BE2C (cell line): ENCODE measurements at regions not wholly inside any gene's neighbourhood (a gene's known extent, or its start where the extent isn't known, plus 50 kb on each side); places are given as distances from the start of the nearest gene placed in this dataset.

Experiments
- DNase-seq: peaks from one replicate; pipeline ENCODE4 v3.0.0-alpha.2; 2020
- H3K27me3 ChIP-seq: fragments of 250-450 bp; sonication (Bioruptor Pico); 2 replicates; pipeline ENCODE4 v1.5.1; 2020; ENCODE audit warnings: mild to moderate bottlenecking
- H3K36me3 ChIP-seq: fragments of 250-450 bp; sonication (Bioruptor Pico); 2 replicates; pipeline ENCODE4 v1.5.1; 2020; ENCODE audit warnings: mild to moderate bottlenecking
- H3K4me1 ChIP-seq: fragments of 250-450 bp; sonication (Bioruptor Pico); 2 replicates; pipeline ENCODE4 v1.5.1; 2020
- H3K4me3 ChIP-seq: 2 replicates; pipeline ENCODE4 v1.5.1; 2011; ENCODE audit warnings: low read depth, low read length
- H3K9me3 ChIP-seq: fragments of 250-450 bp; sonication (Bioruptor Pico); 2 replicates; pipeline ENCODE4 v1.5.1; 2020
- CTCF ChIP-seq: IDR thresholded peaks from 2 replicates; pipeline ENCODE4 v1.5.1; 2012; ENCODE audit warnings: mild to moderate bottlenecking, low read depth, low read length

GRCh38 chr16:76190057-76190456 is 87.1 kb upstream of the CNTNAP4 start:
- Histone ChIP-seq H3K9me3 (no peaks in the 10 kb centered on the region), H3K27me3 (no peaks in the 10 kb centered on the region), H3K4me1 (no peaks in the 10 kb centered on the region), H3K4me3 (no peak overlapping the region), H3K36me3 (no peaks in the 10 kb centered on the region)
- no peak for DNase-seq
- TF ChIP-seq CTCF = no peak

- no peaks in the 10 kb centered on the region for H3K9me3 ChIP-seq
- H3K4me1 ChIP-seq = no peaks in the 10 kb centered on the region
- H3K27me3 ChIP-seq = no peaks in the 10 kb centered on the region
- TF ChIP-seq CTCF = no peak
- no peak for DNase-seq
- no peak overlapping the region for H3K4me3 ChIP-seq
- no peaks in the 10 kb centered on the region for H3K36me3 ChIP-seq
Observed at GRCh38 chr16:76190480-76190879, 86.7 kb upstream of the CNTNAP4 start.

GRCh38 chr16:76193906-76194615 is 83.1 kb upstream of the CNTNAP4 start:
- H3K36me3 ChIP-seq = no peaks in the 10 kb centered on the region
- no peak for TF ChIP-seq CTCF
- H3K4me1 ChIP-seq = no peaks in the 10 kb centered on the region
- DNase-seq = no peak
- no peaks in the 10 kb centered on the region for H3K27me3 ChIP-seq
- H3K4me3 ChIP-seq = no peak overlapping the region
- H3K9me3 ChIP-seq = no peaks in the 10 kb centered on the region

GRCh38 chr16:76194616-76195015 is 82.6 kb upstream of the CNTNAP4 start:
- DNase-seq = no peak

GRCh38 chr16:76195056-76195455 is 82.1 kb upstream of the CNTNAP4 start:
- H3K4me3 ChIP-seq = no peak overlapping the region
- no peaks in the 10 kb centered on the region for H3K27me3 ChIP-seq
- no peak for TF ChIP-seq CTCF
- H3K9me3 ChIP-seq = no peaks in the 10 kb centered on the region
- DNase-seq = no peak
- H3K4me1 ChIP-seq = no peaks in the 10 kb centered on the region
- no peaks in the 10 kb centered on the region for H3K36me3 ChIP-seq

More at GRCh38 chr16:76194616-76195015, 82.6 kb upstream of the CNTNAP4 start:
- Histone ChIP-seq H3K9me3 (no peaks in the 10 kb centered on the region), H3K27me3 (no peaks in the 10 kb centered on the region), H3K4me1 (no peaks in the 10 kb centered on the region), H3K4me3 (no peak overlapping the region), H3K36me3 (no peaks in the 10 kb centered on the region)
- TF ChIP-seq CTCF = no peak

- no peaks in the 10 kb centered on the region for H3K27me3 ChIP-seq
- H3K4me1 ChIP-seq = no peaks in the 10 kb centered on the region
- DNase-seq = no peak
- no peak for TF ChIP-seq CTCF
- no peak overlapping the region for H3K4me3 ChIP-seq
- no peaks in the 10 kb centered on the region for H3K9me3 ChIP-seq
- no peaks in the 10 kb centered on the region for H3K36me3 ChIP-seq
Observed at GRCh38 chr16:76195648-76196047, 81.6 kb upstream of the CNTNAP4 start.
